Fibroblast of lung (primary cell): ENCODE measurements at regions not wholly inside any gene's neighbourhood (a gene's known extent, or its start where the extent isn't known, plus 50 kb on each side); places are given as distances from the start of the nearest gene placed in this dataset.

Experiments used
- DNase-seq, 2 donors: peaks; one replicate each; pipeline versions ENCODE4 v3.0.0 to v3.0.0-alpha.2; 2010; ENCODE audit warnings: low read depth in 2 of 2
- H2AFZ ChIP-seq: 2 replicates; pipeline ENCODE4 v1.5.1; 2012; ENCODE audit warnings: low read length, control low read depth, inconsistent platforms
- H3K27ac ChIP-seq: 2 replicates; pipeline ENCODE4 v1.5.1; 2011; ENCODE audit warnings: low read length, control low read depth; ENCODE audit not compliant: insufficient read depth
- H3K27me3 ChIP-seq: 2 replicates; pipeline ENCODE4 v1.5.1; 2011; ENCODE audit warnings: mild to moderate bottlenecking, low read length; ENCODE audit not compliant: control insufficient read depth, insufficient read depth
- H3K36me3 ChIP-seq: 2 replicates; pipeline ENCODE4 v1.5.1; 2011; ENCODE audit warnings: low read length; ENCODE audit not compliant: control insufficient read depth, insufficient read depth
- H3K4me1 ChIP-seq: 2 replicates; pipeline ENCODE4 v1.5.1; 2011; ENCODE audit warnings: low read length; ENCODE audit not compliant: control insufficient read depth, insufficient read depth; ENCODE audit errors: extremely low read depth
- H3K4me2 ChIP-seq: 2 replicates; pipeline ENCODE4 v1.5.1; 2011; ENCODE audit warnings: low read length, control low read depth; ENCODE audit not compliant: insufficient read depth; ENCODE audit errors: extremely low read depth
- H3K4me3 ChIP-seq, 4 experiments: fragments of 200-600 bp in 1 of 4; sonication (generic) in 1 of 4; replicated peaks in 1 of 4; 2 replicates each; pipeline ENCODE4 v1.5.1; 2011 to 2016; ENCODE audit warnings: low read length in 4 of 4, low read depth in 3 of 4, mild to moderate bottlenecking in 3 of 4, control low read depth in 2 of 4, inconsistent platforms in 1 of 4, mixed read lengths in 1 of 4; ENCODE audit not compliant: insufficient read depth in 1 of 4; ENCODE audit errors: control extremely low read depth in 1 of 4
- H3K79me2 ChIP-seq: 2 replicates; pipeline ENCODE4 v1.5.1; 2012; ENCODE audit warnings: mild to moderate bottlenecking, low read length, inconsistent platforms; ENCODE audit not compliant: control insufficient read depth, insufficient read depth
- H3K9ac ChIP-seq: 2 replicates; pipeline ENCODE4 v1.5.1; 2011; ENCODE audit warnings: mild to moderate bottlenecking, low read length, control low read depth; ENCODE audit not compliant: insufficient read depth
- H3K9me3 ChIP-seq: 2 replicates; pipeline ENCODE4 v1.5.1; 2012; ENCODE audit warnings: low read depth, low read length; ENCODE audit not compliant: control insufficient read depth, insufficient read depth
- H4K20me1 ChIP-seq: 2 replicates; pipeline ENCODE4 v1.5.1; 2011; ENCODE audit warnings: low read length; ENCODE audit not compliant: control insufficient read depth, insufficient read depth; ENCODE audit errors: extremely low read depth
- EZH2 ChIP-seq: IDR thresholded peaks from 2 replicates; pipeline ENCODE4 v1.5.1; 2012; ENCODE audit warnings: low read length, control low read depth, mild to moderate bottlenecking; ENCODE audit errors: missing control alignments
- TF ChIP-seq, protein P1 (sequence below), 2 donors: IDR thresholded peaks in 1 of 2; conservative IDR thresholded peaks in 1 of 2; 1 replicate in 1 of 2; 2 replicates in 1 of 2; pipeline ENCODE4 v1.5.1; 2011 to 2012; ENCODE audit warnings: low read length in 2 of 2, control low read depth in 1 of 2, inconsistent platforms in 1 of 2, low read depth in 1 of 2, mild to moderate bottlenecking in 1 of 2

DNA sequence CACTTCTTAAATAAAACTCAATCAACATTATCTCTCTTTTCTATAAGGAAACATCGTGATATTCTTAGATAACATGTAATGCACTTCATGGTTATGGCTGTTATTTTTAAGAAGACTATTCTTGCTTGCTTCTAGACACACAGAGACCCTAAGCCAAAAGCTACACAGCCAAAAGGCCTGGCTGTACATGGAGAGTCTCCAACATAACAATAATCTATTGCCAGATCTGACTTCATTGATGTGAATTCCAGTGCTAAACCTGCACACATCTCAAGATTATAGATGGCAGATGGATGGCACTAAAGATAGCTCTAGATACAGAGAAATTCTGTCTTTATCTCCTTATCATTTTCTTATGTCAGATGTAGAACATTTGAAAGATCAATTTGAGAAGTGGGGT is 811.6 kb upstream of the ZNF608 start:
- TF ChIP-seq, protein P1, sequence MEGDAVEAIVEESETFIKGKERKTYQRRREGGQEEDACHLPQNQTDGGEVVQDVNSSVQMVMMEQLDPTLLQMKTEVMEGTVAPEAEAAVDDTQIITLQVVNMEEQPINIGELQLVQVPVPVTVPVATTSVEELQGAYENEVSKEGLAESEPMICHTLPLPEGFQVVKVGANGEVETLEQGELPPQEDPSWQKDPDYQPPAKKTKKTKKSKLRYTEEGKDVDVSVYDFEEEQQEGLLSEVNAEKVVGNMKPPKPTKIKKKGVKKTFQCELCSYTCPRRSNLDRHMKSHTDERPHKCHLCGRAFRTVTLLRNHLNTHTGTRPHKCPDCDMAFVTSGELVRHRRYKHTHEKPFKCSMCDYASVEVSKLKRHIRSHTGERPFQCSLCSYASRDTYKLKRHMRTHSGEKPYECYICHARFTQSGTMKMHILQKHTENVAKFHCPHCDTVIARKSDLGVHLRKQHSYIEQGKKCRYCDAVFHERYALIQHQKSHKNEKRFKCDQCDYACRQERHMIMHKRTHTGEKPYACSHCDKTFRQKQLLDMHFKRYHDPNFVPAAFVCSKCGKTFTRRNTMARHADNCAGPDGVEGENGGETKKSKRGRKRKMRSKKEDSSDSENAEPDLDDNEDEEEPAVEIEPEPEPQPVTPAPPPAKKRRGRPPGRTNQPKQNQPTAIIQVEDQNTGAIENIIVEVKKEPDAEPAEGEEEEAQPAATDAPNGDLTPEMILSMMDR (conservative IDR thresholded peaks at IDR 0.05 in 1 of 2, IDR thresholded peaks at IDR 0.05 in 1 of 2; ENCODE audit: low read depth in 1 of 2, low read length in 2 of 2): no peak
- no peak for TF ChIP-seq EZH2

DNA sequence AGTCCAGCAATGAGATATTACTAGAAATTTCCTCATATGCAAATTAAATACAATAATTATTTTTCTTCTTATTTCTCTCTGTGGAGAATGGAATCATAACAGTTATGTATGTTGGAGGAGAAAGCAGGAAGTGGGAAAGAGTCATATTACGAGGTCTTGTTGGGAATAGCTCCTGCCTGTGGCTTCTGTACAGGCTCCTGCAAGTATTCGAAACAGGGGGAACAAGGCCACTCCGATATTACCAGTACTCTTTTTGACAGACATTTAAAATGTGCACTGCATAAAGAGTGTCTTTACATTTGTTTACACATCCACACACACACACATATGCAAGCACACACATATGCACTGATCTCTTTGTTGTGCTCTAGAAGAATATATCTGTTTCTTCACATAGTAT is 812.0 kb upstream of the ZNF608 start:
- no peak for TF ChIP-seq EZH2
- TF ChIP-seq, protein P1 (conservative IDR thresholded peaks at IDR 0.05 in 1 of 2, IDR thresholded peaks at IDR 0.05 in 1 of 2; ENCODE audit: low read depth in 1 of 2, low read length in 2 of 2): no peak

More for the DNA sequence above, 811.6 kb upstream of the ZNF608 start:
- Histone ChIP-seq H3K4me2 (no peak overlapping the region), H3K4me1 (no peaks in the 10 kb centered on the region), H3K79me2 (no peaks in the 10 kb centered on the region), H3K36me3 (no peaks in the 10 kb centered on the region), H3K4me3 (no peak overlapping the region), H3K27ac (no peak overlapping the region), H4K20me1 (no peaks in the 10 kb centered on the region), H3K9me3 (no peaks in the 10 kb centered on the region), H3K9ac (no peak overlapping the region), H2AFZ (no peak overlapping the region), H3K27me3 (no peaks in the 10 kb centered on the region)
- no peak for DNase-seq

DNA sequence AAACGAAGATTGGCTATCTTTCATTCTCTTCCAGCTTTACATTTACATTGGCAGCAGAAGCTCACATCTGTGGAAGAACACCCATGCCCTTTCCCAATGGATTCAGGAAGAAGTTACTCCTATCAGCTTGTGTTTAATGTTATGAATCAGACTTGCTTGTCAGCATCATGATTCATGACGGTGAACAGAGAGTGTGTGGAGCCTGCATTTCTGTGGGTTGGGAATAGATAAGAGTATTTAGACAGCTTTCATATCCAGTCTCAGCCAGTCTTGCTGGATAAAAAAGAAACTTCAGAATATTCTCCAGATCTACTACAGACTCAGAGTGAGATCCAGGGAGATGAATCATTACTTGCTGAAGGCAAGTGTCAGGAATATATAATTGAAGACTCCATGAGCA is 812.9 kb upstream of the ZNF608 start:
- Histone ChIP-seq H4K20me1 (no peaks in the 10 kb centered on the region), H3K9me3 (no peaks in the 10 kb centered on the region), H3K27me3 (no peaks in the 10 kb centered on the region), H3K79me2 (no peaks in the 10 kb centered on the region), H3K4me2 (peak overlapping the region; percentile 30), H3K4me3 (no peak overlapping the region), H3K27ac (no peak overlapping the region), H3K9ac (no peak overlapping the region), H2AFZ (no peak overlapping the region), H3K36me3 (no peaks in the 10 kb centered on the region), H3K4me1 (no peaks in the 10 kb centered on the region)
- TF ChIP-seq EZH2: no peak
- TF ChIP-seq, protein P1 (conservative IDR thresholded peaks at IDR 0.05 in 1 of 2, IDR thresholded peaks at IDR 0.05 in 1 of 2; ENCODE audit: low read depth in 1 of 2, low read length in 2 of 2): no peak
- peak; percentile 98 to 100 for DNase-seq

More for the DNA sequence above, 812.0 kb upstream of the ZNF608 start:
- H4K20me1 ChIP-seq: no peaks in the 10 kb centered on the region
- H2AFZ ChIP-seq: no peak overlapping the region
- no peak overlapping the region for H3K9ac ChIP-seq
- no peaks in the 10 kb centered on the region for H3K79me2 ChIP-seq
- peak; percentile 35 to 62 for DNase-seq
- H3K4me1 ChIP-seq: no peaks in the 10 kb centered on the region
- no peak overlapping the region for H3K4me2 ChIP-seq
- H3K36me3 ChIP-seq: no peaks in the 10 kb centered on the region
- H3K27me3 ChIP-seq: no peaks in the 10 kb centered on the region
- H3K9me3 ChIP-seq: no peaks in the 10 kb centered on the region
- no peak overlapping the region for H3K4me3 ChIP-seq
- no peak overlapping the region for H3K27ac ChIP-seq
